H1 (cell line): ENCODE measurements at regions not wholly inside any gene's neighbourhood (a gene's known extent, or its start where the extent isn't known, plus 50 kb on each side); places are given as distances from the start of the nearest gene placed in this dataset.

Source experiments
- ATF2 ChIP-seq: IDR thresholded peaks from 2 replicates; pipeline ENCODE4 v1.6.1; 2012; ENCODE audit warnings: low read length, inconsistent platforms
- GABPA ChIP-seq: IDR thresholded peaks from 2 replicates; pipeline ENCODE4 v1.6.1; 2011; ENCODE audit warnings: mild to moderate bottlenecking, low read length, moderate library complexity, borderline replicate concordance; ENCODE audit not compliant: insufficient read depth
- ZNF274 ChIP-seq: IDR thresholded peaks from 2 replicates; pipeline ENCODE4 v1.7.0; 2012; ENCODE audit warnings: low read length, borderline replicate concordance; ENCODE audit errors: extremely low read depth

- TF ChIP-seq GABPA (no peak), ATF2 (no peak), ZNF274 (no peak)
Measured at GRCh38 chr11:70577258-70577603, 178.9 kb downstream of the CTTN start (continued).
